Neuronal stem cell (in vitro differentiated cells): ENCODE measurements at regions not wholly inside any gene's neighbourhood (a gene's known extent, or its start where the extent isn't known, plus 50 kb on each side); places are given as distances from the start of the nearest gene placed in this dataset.

Experiments used
- DNase-seq: peaks from one replicate; pipeline ENCODE4 v3.0.0-alpha.2; 2013; ENCODE audit warnings: low spot score
- H2AFZ ChIP-seq: one replicate; pipeline ENCODE4 v1.6.1; 2013; ENCODE audit warnings: mild to moderate bottlenecking, low read length, inconsistent platforms
- H2AK5ac ChIP-seq: 2 replicates; pipeline ENCODE4 v1.6.1; 2013; ENCODE audit warnings: low read depth, mild to moderate bottlenecking, inconsistent platforms, low read length, moderate library complexity, mixed read lengths
- H2BK120ac ChIP-seq: 2 replicates; pipeline ENCODE4 v1.6.1; 2013; ENCODE audit warnings: low read depth, mild to moderate bottlenecking, inconsistent platforms, low read length, moderate library complexity, mixed read lengths
- H2BK12ac ChIP-seq: one replicate; pipeline ENCODE4 v1.6.1; 2013; ENCODE audit warnings: low read length, inconsistent platforms
- H2BK15ac ChIP-seq: 2 replicates; pipeline ENCODE4 v1.6.1; 2013; ENCODE audit warnings: mild to moderate bottlenecking, low read length, inconsistent platforms, mixed read lengths
- H2BK5ac ChIP-seq: one replicate; pipeline ENCODE4 v1.6.1; 2013; ENCODE audit warnings: inconsistent platforms, mild to moderate bottlenecking, low read length, moderate library complexity
- H3K14ac ChIP-seq: one replicate; pipeline ENCODE4 v1.6.1; 2013; ENCODE audit warnings: low read length, inconsistent platforms
- H3K18ac ChIP-seq: 2 replicates; pipeline ENCODE4 v1.6.1; 2013; ENCODE audit warnings: low read length, inconsistent platforms
- H3K23ac ChIP-seq: 2 replicates; pipeline ENCODE4 v1.6.1; 2013; ENCODE audit warnings: low read depth, mild to moderate bottlenecking, mixed read lengths, low read length, inconsistent platforms; ENCODE audit not compliant: poor library complexity
- H3K27ac ChIP-seq: replicated peaks from 3 replicates; pipeline ENCODE4 v1.5.1; 2013; ENCODE audit warnings: low read length, inconsistent platforms
- H3K27me3 ChIP-seq, 3 experiments: 2 replicates each; pipeline ENCODE4 v1.6.1; 2013; ENCODE audit warnings: low read length in 3 of 3, mild to moderate bottlenecking in 2 of 3, inconsistent platforms in 1 of 3, low read depth in 1 of 3, mixed read lengths in 1 of 3, moderate library complexity in 1 of 3; ENCODE audit not compliant: control insufficient read depth in 3 of 3, insufficient read depth in 3 of 3
- H3K36me3 ChIP-seq, 2 donors: replicated peaks in 1 of 2; 2 replicates each; pipeline ENCODE4 v1.6.1; 2013; ENCODE audit warnings: low read length in 2 of 2; ENCODE audit not compliant: control insufficient read depth in 2 of 2, insufficient read depth in 2 of 2
- H3K4ac ChIP-seq: 2 replicates; pipeline ENCODE4 v1.6.1; 2013; ENCODE audit warnings: inconsistent platforms, mild to moderate bottlenecking, low read length, moderate library complexity
- H3K4me1 ChIP-seq, 2 donors: 1 replicate in 1 of 2; 2 replicates in 1 of 2; pipeline ENCODE4 v1.6.1; 2013; ENCODE audit warnings: low read length in 2 of 2, low read depth in 1 of 2; ENCODE audit not compliant: control insufficient read depth in 2 of 2, insufficient read depth in 1 of 2
- H3K4me2 ChIP-seq: one replicate; pipeline ENCODE4 v1.6.1; 2013; ENCODE audit warnings: mild to moderate bottlenecking, low read length, inconsistent platforms; ENCODE audit not compliant: insufficient read depth, poor library complexity, severe bottlenecking
- H3K4me3 ChIP-seq, 2 donors: 2 replicates each; pipeline ENCODE4 v1.5.1; 2013; ENCODE audit warnings: low read length in 2 of 2, mild to moderate bottlenecking in 2 of 2, inconsistent platforms in 1 of 2, moderate library complexity in 1 of 2
- H3K79me1 ChIP-seq: one replicate; pipeline ENCODE4 v1.6.1; 2013; ENCODE audit warnings: low read depth, mild to moderate bottlenecking, inconsistent platforms, low read length, moderate library complexity
- H3K9ac ChIP-seq: one replicate; pipeline ENCODE4 v1.6.1; 2013; ENCODE audit warnings: mild to moderate bottlenecking, low read depth, low read length, inconsistent platforms; ENCODE audit not compliant: poor library complexity
- H3K9me3 ChIP-seq, 2 donors: replicated peaks in 1 of 2; 2 replicates each; pipeline versions ENCODE3 to v1.6.1; 2013; ENCODE audit warnings: low read length in 2 of 2, mild to moderate bottlenecking in 2 of 2, inconsistent platforms in 1 of 2, low read depth in 1 of 2, mixed read lengths in 1 of 2, moderate library complexity in 1 of 2; ENCODE audit not compliant: control insufficient read depth in 2 of 2, insufficient read depth in 1 of 2
- H4K8ac ChIP-seq: one replicate; pipeline ENCODE4 v1.6.1; 2013; ENCODE audit warnings: low read depth, mild to moderate bottlenecking, inconsistent platforms, low read length, moderate library complexity
- H4K91ac ChIP-seq: one replicate; pipeline ENCODE4 v1.6.1; 2013; ENCODE audit warnings: low read length, low read depth, mild to moderate bottlenecking, inconsistent platforms; ENCODE audit not compliant: poor library complexity
- WGBS, 2 donors: extraction: QIAGEN DNeasy Blood & Tissue Kit; methylation state at CpG; one replicate each; pipeline ENCODE4 v1.1.7; 2013; ENCODE audit warnings: missing lambda C conversion rate in 2 of 2, mixed read lengths in 1 of 2; ENCODE audit not compliant: insufficient read length in 2 of 2, insufficient replicate concordance in 1 of 2; ENCODE audit errors: extremely low coverage in 2 of 2; 5-methylcytosine and 5-hydroxymethylcytosine counted together

DNA sequence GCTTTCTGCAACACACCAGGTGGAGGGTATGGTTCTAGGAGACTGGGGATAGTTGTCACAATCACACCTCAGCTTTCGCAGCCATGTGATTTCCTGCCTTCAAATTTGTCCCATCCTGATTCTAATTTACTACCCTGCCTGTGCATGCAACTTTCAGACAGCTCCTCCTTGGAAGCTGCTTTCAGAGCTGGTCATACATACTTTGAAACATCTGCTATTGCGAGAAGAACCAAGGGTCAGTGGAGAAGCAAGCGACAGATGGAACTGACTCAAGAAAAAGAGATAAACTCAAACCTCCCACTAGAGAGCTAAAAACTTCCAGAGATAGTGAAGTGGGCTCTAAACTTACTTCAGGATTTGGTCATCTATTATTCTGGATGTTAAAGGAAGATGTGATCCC lies 381.7 kb upstream of the FGF13 start:
- H2AFZ ChIP-seq: no peak overlapping the region
- H3K4ac ChIP-seq: no peak overlapping the region
- no peaks in the 10 kb centered on the region for H3K27me3 ChIP-seq
- no peak overlapping the region for H2BK15ac ChIP-seq
- H3K9ac ChIP-seq: no peak overlapping the region
- no peak overlapping the region for H3K14ac ChIP-seq
- no peak overlapping the region for H2BK12ac ChIP-seq
- WGBS, 2 donors: no CpG with 5 or more reads among the region's 3 CpGs
- no peaks in the 10 kb centered on the region for H3K36me3 ChIP-seq
- H4K8ac ChIP-seq: no peak overlapping the region
- H4K91ac ChIP-seq: no peak overlapping the region
- H3K4me2 ChIP-seq: no peak overlapping the region
- no peaks in the 10 kb centered on the region for H3K4me1 ChIP-seq
- no peak overlapping the region for H2AK5ac ChIP-seq
- H2BK120ac ChIP-seq: no peak overlapping the region
- no peak overlapping the region for H3K18ac ChIP-seq
- H3K79me1 ChIP-seq: no peaks in the 10 kb centered on the region
- no peak overlapping the region for H3K27ac ChIP-seq
- no peak overlapping the region for H3K4me3 ChIP-seq
- DNase-seq: no peak
- no peak overlapping the region for H2BK5ac ChIP-seq
- H3K23ac ChIP-seq: no peak overlapping the region
- H3K9me3 ChIP-seq: no peaks in the 10 kb centered on the region

DNA sequence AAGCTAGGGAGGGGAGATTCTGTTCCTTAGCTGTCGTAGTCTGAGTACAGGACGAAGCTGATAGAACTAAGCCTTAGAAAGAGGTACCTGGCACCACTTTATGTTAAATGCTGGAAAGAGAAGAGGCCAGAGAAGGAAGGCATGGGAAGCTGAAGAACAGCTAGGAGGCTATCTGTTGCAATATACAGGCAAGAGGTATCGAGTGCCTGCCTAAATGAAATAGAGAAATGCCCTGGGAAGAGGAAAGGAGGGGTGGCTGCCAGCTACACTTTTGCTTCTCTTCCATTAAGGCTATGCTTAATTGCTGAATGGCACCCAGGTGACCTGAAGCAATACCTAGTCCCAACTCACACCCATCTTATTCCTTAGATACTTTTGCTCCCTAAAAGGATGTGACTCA lies 380.4 kb upstream of the FGF13 start:
- no peak overlapping the region for H2BK5ac ChIP-seq
- H3K9ac ChIP-seq: no peak overlapping the region
- no peak overlapping the region for H3K4me3 ChIP-seq
- no peak overlapping the region for H3K18ac ChIP-seq
- H2BK120ac ChIP-seq: no peak overlapping the region
- H3K27me3 ChIP-seq: no peaks in the 10 kb centered on the region
- no peak for DNase-seq
- H3K9me3 ChIP-seq: no peaks in the 10 kb centered on the region
- no peak overlapping the region for H3K4ac ChIP-seq
- no peak overlapping the region for H2BK12ac ChIP-seq
- no peak overlapping the region for H3K23ac ChIP-seq
- H3K36me3 ChIP-seq: no peaks in the 10 kb centered on the region
- no peaks in the 10 kb centered on the region for H3K79me1 ChIP-seq
- no peak overlapping the region for H4K8ac ChIP-seq
- H2AFZ ChIP-seq: no peak overlapping the region
- H2AK5ac ChIP-seq: no peak overlapping the region
- no peak overlapping the region for H4K91ac ChIP-seq
- no peak overlapping the region for H3K14ac ChIP-seq
- H3K27ac ChIP-seq: no peak overlapping the region
- H3K4me1 ChIP-seq: no peaks in the 10 kb centered on the region
- no CpG with 5 or more reads among the region's 3 CpGs for WGBS, 2 donors
- no peak overlapping the region for H3K4me2 ChIP-seq
- no peak overlapping the region for H2BK15ac ChIP-seq

DNA sequence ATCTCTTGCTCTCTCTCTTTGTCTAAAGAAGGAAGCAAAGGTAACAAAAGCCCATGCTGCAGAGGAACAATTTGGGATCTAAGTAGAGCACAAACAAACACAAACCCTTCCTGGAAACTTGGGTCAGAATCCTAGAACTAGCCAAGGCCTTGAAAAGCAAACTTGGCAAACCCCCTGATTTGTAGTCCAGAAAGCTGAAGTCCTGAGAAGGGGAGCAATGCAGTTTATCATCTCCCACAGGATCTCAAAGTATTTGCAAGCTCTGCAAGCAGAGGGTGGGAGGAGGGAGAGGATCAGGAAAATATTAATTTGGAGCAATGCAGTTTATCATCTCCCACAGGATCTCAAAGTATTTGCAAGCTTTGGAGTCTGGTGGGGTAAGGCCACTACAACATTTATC lies 379.5 kb upstream of the FGF13 start:
- no peak overlapping the region for H3K4me3 ChIP-seq
- no peak for DNase-seq
- no peak overlapping the region for H3K4ac ChIP-seq
- no peak overlapping the region for H3K23ac ChIP-seq
- no peak overlapping the region for H2BK12ac ChIP-seq
- H2AFZ ChIP-seq: no peak overlapping the region
- no peak overlapping the region for H2AK5ac ChIP-seq
- no peak overlapping the region for H3K18ac ChIP-seq
- no peaks in the 10 kb centered on the region for H3K36me3 ChIP-seq
- H2BK120ac ChIP-seq: no peak overlapping the region
- H3K27ac ChIP-seq: no peak overlapping the region
- H2BK15ac ChIP-seq: no peak overlapping the region
- H3K4me2 ChIP-seq: no peak overlapping the region
- no peaks in the 10 kb centered on the region for H3K9me3 ChIP-seq
- no peak overlapping the region for H4K8ac ChIP-seq
- no peaks in the 10 kb centered on the region for H3K27me3 ChIP-seq
- no peak overlapping the region for H3K14ac ChIP-seq
- no peaks in the 10 kb centered on the region for H3K79me1 ChIP-seq
- no peaks in the 10 kb centered on the region for H3K4me1 ChIP-seq
- H3K9ac ChIP-seq: no peak overlapping the region
- no peak overlapping the region for H4K91ac ChIP-seq
- H2BK5ac ChIP-seq: no peak overlapping the region

DNA sequence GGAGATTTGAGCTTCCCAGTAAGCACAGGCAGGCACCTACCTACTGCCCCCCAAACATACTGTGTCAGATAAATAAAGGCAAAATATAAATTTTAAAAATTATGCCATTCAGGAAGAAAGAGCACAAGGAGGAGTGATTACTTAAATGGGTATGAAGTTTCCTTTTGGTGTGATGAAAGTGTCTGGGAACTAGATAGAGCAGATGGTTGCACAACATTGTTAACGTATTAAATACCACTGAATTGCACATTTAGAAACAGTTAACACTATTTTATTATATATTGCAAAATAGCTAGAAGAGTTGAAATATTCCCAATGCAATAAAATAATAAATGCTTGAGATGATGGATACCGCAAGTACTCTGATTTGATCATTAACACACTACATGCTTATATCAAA lies 374.7 kb upstream of the FGF13 start:
- H3K27me3 ChIP-seq: no peaks in the 10 kb centered on the region
- no peaks in the 10 kb centered on the region for H3K36me3 ChIP-seq
- no peak overlapping the region for H2BK5ac ChIP-seq
- no peak overlapping the region for H3K27ac ChIP-seq
- H3K4me1 ChIP-seq: no peaks in the 10 kb centered on the region
- H2BK120ac ChIP-seq: no peak overlapping the region
- WGBS, 2 donors: no CpG with 5 or more reads among the region's 2 CpGs
- no peak overlapping the region for H3K4me3 ChIP-seq
- no peak overlapping the region for H2BK15ac ChIP-seq
- no peak overlapping the region for H3K4me2 ChIP-seq
- no peak overlapping the region for H4K8ac ChIP-seq
- no peak overlapping the region for H4K91ac ChIP-seq
- H3K18ac ChIP-seq: no peak overlapping the region
- no peak for DNase-seq
- no peak overlapping the region for H3K9ac ChIP-seq
- H2AFZ ChIP-seq: no peak overlapping the region
- no peaks in the 10 kb centered on the region for H3K79me1 ChIP-seq
- H3K9me3 ChIP-seq: no peaks in the 10 kb centered on the region
- no peak overlapping the region for H2AK5ac ChIP-seq
- no peak overlapping the region for H3K23ac ChIP-seq
- no peak overlapping the region for H2BK12ac ChIP-seq
- H3K4ac ChIP-seq: no peak overlapping the region
- no peak overlapping the region for H3K14ac ChIP-seq
